ENCODE measurements at regions not wholly inside any gene's neighbourhood (a gene's known extent, or its start where the extent isn't known, plus 50 kb on each side); places are given as distances from the start of the nearest gene placed in this dataset.
A peak's percentile ranks its signal among the peaks of the same experiment; 100 is the strongest.
"Not testable (repeated sequence)": the region's sequence is repeated elsewhere in the genome, so short reads cannot be mapped to it uniquely, and the experiment has no call there.

GRCh38 chr3:72627271-72627670, 221.0 kb downstream of the SHQ1 start:
- no peak for DNase-seq (ENCODE audit: low read depth)

GRCh38 chr3:72625602-72626337, 222.5 kb downstream of the SHQ1 start:
- peak; percentile 78 for DNase-seq (ENCODE audit: low read depth)

- DNase-seq (ENCODE audit: low read depth): no peak
Observed at GRCh38 chr3:72624656-72625055, 223.6 kb downstream of the SHQ1 start.

DNA sequence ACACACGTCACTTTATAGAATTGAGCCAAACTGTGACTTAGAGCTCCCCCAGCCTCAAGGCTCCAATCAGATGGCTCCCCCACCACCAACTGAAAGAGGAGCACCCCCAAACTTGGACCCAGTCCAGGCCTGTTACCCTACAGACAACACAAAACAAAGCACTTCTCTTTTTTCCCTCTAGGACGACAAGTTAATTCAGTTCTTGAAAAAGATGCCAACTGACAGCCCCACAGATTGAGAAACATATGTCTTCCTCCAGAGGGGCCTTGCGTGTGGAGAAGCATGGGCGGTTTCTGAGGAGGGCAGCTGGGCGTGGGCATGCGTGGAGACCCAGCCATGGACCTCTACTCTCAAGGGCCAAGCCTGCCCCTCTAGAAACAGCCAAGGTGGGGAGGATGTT, 229.5 kb downstream of the SHQ1 start:
- no peak for DNase-seq (ENCODE audit: low read depth)

DNA sequence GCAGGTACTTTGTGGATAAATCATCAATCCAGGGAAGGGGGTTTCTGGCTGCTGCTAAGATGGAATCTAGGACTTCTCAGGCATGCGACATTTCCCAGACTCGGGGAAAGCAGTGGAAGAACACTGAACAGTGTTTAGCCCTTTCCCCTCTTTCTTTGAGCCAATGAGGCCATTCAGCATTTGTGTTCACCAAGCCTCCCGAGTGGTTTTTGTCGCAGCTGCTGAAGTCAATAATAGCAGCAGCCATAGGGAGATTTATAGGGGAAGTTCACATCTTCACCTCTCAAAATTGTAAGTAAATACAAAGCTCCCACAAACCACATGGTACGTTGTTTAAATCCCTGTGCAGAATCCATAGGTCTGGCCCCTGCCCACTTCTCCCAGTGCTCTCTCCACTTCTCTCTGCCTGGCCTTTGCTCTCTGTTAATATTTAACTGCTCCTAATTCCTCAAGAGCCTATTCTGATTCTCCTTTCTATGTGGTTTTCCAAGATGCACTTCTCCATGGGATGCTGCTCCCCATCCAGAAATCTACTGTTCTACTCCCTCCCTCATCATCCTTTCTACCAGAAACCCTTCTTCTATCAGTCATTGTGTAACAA, 230.7 kb downstream of the SHQ1 start:
- DNase-seq (ENCODE audit: low read depth): no peak

DNA sequence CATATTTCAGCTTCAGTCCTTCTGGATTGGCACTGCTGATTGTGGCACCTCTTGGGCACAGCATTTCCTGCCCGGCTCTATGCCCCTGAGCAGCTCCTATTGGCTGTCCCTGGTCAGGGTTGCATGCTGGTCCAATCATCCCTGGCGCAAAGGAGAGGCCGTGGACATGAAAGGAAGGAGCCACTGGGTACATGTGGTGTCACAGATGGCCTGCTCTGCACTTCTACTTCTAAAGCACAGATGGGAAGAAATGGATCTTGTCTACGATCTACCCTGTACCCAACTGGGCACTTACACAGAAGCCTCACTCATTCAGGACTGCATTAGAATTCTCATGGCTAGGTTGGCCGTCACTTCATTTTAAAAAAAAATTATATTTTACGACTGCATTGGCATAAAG, 232.5 kb downstream of the SHQ1 start:
- no peak for DNase-seq (ENCODE audit: low read depth)

- no peak for DNase-seq (ENCODE audit: low read depth)
Observed at GRCh38 chr3:72615182-72615581, 233.1 kb downstream of the SHQ1 start.

DNA sequence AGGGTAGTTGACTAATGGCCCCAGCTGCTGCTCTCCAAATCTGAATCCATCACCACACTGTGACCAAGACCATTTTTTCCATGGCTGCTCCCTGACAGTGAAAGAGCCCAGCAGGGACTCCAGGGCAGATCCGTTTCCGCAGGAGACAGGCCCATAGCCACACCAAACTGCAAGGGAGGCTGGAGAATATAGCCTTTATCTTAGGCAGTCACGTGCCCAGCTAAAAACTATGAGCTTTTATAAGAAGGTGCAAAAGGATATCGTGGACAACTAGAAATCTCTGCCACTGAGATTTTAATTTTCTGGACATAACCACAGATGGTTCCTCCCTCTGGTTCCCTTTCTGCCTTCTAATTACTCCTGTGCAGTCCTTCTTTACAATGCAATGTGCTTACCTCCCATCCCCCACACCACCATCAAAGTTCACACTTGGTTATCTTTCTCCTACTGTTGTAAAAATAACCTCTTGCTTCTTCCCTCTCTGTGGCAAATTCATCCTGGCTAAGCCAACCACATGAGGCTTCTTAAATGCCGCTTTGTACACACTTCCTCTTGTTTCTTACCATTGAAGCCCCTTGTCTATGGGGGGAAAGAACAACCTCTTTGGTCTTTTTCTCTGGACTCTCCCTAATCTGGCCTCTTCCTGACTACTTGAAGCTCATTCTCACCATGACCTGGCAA, 233.7 kb downstream of the SHQ1 start:
- no peak for DNase-seq (ENCODE audit: low read depth)

DNA sequence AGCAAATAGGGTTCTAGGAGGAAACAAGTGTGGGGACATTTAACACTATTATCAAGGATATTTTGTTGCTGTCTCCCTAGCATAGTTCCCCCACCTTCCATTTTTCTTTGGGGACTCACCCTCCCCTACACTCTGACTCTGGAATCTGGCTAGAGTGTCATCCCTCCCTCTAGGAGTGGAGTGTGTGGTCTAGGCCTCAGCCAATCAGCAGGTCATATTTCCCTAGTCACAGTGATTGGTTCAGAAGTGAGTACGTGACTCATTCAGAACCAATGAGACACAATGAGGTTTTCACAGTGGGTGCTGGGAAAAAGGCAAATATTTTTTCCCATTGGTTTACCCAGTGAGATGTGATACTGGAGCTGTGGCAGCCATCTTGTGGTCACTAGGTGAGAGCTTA, 234.4 kb downstream of the SHQ1 start:
- no peak for DNase-seq (ENCODE audit: low read depth)

- not testable (repeated sequence) for DNase-seq (ENCODE audit: low read depth)
Observed at GRCh38 chr3:72609114-72609513, 239.1 kb downstream of the SHQ1 start.

DNA sequence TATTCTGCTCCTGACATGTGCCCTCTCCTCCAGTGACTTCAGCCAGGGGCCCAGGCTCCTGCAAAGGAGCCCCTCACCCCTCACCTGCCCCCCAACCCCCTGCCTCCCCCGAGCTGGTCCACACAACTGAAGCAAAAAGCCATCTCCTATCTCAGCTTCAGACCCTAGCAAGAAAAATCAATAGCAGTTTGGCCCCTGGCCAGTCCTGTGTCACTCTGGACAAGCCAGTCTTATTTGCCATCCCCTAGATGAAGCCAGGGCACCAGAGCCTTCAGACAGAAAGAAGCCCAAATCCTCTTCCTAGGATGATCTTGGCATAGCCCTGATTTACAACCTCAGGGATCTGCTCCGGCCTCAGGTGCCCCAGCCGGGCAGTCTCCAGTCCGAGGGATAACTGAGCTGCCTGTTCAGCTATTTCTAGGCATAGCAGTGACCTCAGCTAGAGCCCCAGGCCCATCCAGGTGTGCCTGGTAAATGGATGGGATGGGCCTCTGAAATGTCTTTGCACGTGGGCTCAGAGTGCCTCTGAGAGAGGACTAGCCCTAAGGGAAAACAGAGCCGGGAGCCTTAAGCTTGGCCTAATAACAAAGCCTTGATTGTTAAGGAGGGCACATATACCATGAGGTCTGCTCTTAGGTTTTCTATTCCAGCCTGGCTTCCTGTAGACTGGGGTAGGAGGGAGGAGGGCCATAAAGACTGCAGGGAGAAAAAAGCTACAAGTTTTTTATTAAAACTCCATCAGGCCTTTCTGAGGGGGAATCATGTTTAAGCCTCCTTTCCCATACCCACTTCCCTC, 242.0 kb downstream of the SHQ1 start:
- DNase-seq (ENCODE audit: low read depth): no peak

GRCh38 chr3:72604328-72604727, 243.9 kb downstream of the SHQ1 start:
- DNase-seq (ENCODE audit: low read depth): no peak

DNA sequence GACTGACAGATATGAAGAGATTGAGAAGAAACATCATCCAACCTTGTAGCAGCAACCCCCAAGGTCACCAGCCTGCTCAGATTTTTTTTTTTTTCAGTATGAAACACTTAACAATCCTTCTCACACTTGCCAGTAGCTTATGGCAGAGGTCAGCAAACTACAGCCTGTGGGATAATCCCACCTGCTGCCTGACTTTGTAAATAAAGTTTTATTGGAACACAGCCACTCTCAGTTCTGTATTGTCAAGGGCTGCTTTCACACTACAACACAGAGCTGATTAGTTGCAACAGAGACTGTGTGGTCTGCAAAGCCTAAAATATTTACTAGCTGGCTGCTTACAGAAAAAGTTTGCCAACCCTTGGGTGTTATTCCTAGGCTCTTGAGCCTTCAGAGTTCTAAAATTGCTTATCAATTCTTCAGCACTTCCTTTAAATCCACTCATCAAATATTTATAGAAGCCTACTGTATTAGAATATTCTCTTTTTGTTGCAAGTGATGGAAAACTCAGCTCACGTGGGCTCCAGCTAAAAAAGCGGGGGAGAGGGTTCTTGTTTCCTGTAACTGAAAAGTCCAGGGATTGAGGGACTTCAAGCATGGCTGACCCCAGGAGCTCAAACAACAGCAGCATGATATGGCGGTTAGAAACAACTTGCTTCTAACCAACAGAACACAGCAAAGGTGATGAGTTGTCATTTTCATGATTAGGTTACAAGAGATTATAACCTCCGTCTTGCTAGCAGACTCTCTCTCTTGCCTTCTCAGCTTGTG, 246.1 kb downstream of the SHQ1 start:
- DNase-seq (ENCODE audit: low read depth): no peak

- DNase-seq (ENCODE audit: low read depth): no peak
Observed at GRCh38 chr3:72601060-72601459, 247.2 kb downstream of the SHQ1 start.

GRCh38 chr3:72597756-72598195, 250.5 kb downstream of the SHQ1 start:
- peak; percentile 10 for DNase-seq (ENCODE audit: low read depth)

DNA sequence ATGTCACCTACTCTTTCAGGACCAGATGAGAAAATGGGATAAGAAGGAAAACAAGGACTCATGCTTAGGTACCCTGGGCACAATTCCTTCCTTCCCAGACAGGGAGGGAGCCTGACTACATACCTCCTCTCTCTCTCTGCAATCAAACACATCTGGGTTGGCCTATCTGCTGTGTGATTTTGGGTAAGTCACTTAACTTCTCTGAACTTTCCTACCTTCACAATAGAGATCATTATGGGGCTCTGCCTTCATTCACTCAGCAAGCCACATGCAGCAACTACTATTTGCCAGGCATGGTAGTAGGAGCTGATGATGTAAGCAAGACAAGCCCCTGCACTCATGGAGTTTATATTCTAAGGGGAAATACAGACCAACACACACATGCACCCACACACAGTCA, 251.2 kb downstream of the SHQ1 start:
- no peak for DNase-seq (ENCODE audit: low read depth)

DNA sequence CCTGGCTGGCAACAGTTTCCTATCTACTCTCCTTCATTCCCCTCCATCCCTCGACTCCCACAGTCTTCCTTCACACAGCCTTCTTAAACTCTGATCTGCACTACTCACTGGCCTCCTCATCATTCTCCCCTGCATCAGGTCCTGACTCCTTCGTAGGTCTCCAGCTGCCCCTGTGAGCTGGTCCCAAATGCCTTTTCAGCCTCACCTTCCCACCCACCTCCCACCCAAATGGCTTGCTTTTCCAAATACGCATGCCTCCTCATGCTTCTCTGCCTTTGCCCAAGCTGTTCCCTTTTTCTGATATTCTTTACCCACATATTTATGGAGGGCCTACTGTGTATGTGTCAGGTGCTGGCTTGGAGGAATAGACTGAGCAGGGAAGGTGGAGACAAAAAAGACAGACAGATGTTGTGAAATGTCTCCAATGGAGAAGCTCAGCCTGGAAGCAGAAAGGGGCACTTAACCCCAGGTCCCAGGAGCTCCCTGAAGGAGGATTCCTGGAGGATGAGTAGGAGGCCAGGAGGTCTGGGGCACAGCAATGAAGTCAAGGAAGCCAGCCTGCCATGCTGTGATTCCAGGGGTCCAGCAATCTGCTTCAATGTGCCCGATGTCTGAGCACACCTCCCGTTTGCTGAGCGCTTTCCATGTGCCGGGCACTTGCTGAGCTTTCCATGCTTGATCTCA, 252.2 kb downstream of the SHQ1 start:
- no peak for DNase-seq (ENCODE audit: low read depth)

GRCh38 chr3:72595376-72595775, 252.9 kb downstream of the SHQ1 start:
- no peak for DNase-seq (ENCODE audit: low read depth)

DNA sequence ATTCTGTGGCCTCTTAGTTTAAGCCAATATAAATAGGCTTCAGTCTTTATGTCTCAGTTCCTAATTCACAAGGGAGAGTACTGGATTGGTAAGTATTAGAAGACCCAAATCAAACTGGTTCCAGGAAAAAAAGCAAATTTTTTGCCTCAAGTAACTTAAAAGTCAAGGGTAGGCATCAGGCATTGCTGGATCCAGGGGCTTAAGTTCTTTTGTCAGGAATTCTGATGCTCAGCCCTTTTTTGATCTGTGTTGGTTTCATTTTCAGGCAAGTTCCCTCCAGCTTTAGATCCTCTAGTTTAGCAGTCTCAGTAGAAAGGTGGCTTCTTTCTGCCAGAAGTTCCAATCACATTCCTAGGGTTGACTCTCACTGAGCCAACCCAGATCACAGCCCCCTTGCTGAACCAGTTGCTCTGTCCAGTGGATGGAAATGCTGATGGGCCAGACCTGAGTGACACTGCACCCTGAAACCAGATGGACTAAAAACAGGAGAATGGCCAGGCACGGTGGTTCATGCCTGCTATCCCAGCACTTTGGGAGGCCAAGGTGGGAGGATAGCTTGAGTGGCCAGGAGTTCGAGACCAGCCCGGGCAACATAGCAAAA, 253.5 kb downstream of the SHQ1 start:
- DNase-seq (ENCODE audit: low read depth): no peak

GRCh38 chr3:72593881-72594397, 254.3 kb downstream of the SHQ1 start:
- peak; percentile 30 for DNase-seq (ENCODE audit: low read depth)
